ENCODE measurements at regions not wholly inside any gene's neighbourhood (a gene's known extent, or its start where the extent isn't known, plus 50 kb on each side); places are given as distances from the start of the nearest gene placed in this dataset.
"Not testable (repeated sequence)": the region's sequence is repeated elsewhere in the genome, so short reads cannot be mapped to it uniquely, and the experiment has no call there.

GRCh38 chr2:131645177-131645765, 117.6 kb downstream of the CCDC74A start:
- Histone ChIP-seq H3K9me1 (replicated peaks; ENCODE audit: control insufficient read depth, extremely low read depth, insufficient read depth, low read length) (no peaks in the 10 kb centered on the region), H3K36me3 (ENCODE audit: control insufficient read depth in 2 of 2, extremely low read depth in 1 of 2, insufficient read depth in 2 of 2, low read length in 2 of 2) (no peaks in the 10 kb centered on the region), H3K27ac (ENCODE audit: insufficient read depth, low read depth, low read length) (no peak overlapping the region), H3K27me3 (ENCODE audit: control insufficient read depth in 2 of 2, insufficient read depth in 2 of 2, low read length in 2 of 2) (peaks cover 6 to 8% of the 10 kb centered on the region in 2 experiments), H3K79me2 (ENCODE audit: control insufficient read depth, insufficient read depth, low read length) (no peaks in the 10 kb centered on the region), H3K4me3 (replicated peaks in 1 of 3; ENCODE audit: insufficient read depth in 1 of 3, low read depth in 1 of 3, low read length in 3 of 3) (no peak overlapping the region), H2AFZ (ENCODE audit: low read depth, low read length) (no peak overlapping the region), H3K4me2 (ENCODE audit: insufficient read depth, low read length) (no peak overlapping the region), H4K20me1 (replicated peaks; ENCODE audit: control insufficient read depth, extremely low read depth, insufficient read depth, low read length) (no peaks in the 10 kb centered on the region), H3K4me1 (ENCODE audit: control insufficient read depth, extremely low read depth, insufficient read depth, low read length) (no peaks in the 10 kb centered on the region), H3K9ac (replicated peaks; ENCODE audit: extremely low read depth, insufficient read depth, low read length) (no peak overlapping the region), H3K9me3 (replicated peaks; ENCODE audit: control insufficient read depth, insufficient read depth, low read length) (no peaks in the 10 kb centered on the region)
- BruUV-seq (replicated peaks), result no TSS peak
- ChIA-PET POLR2A (no interaction called here), CTCF (no interaction called here)
- no peak for DNase-seq (ENCODE audit: low read depth, low spot score)
- intact Hi-C loops (cut with micrococcal nuclease) (no loop called here), dilution Hi-C loops (cut with MboI; ENCODE audit: extremely low pct_ligation_motif_present, low sequenced_read_pairs) (no loop called here)
- FAIRE-seq, result no peak
- TF ChIP-seq FOS (IDR thresholded peaks at IDR 0.05; ENCODE audit: borderline replicate concordance, insufficient read depth, low read length) (no peak), CTCF (IDR thresholded peaks at IDR 0.05; ENCODE audit: extremely low read depth in 1 of 2, insufficient read depth in 1 of 2, low read depth in 1 of 2, low read length in 2 of 2) (no peak), MYC (IDR thresholded peaks at IDR 0.05; ENCODE audit: low read depth, low read length) (no peak), MAX (IDR thresholded peaks at IDR 0.05; ENCODE audit: insufficient read depth, insufficient read length) (no peak), GATA2 (IDR thresholded peaks at IDR 0.05; ENCODE audit: insufficient read depth, insufficient read length, low read depth, low read length) (no peak), EZH2 (IDR thresholded peaks at IDR 0.05; ENCODE audit: borderline replicate concordance, low read depth, low read length, severe bottlenecking) (no peak), POLR2A (IDR thresholded peaks at IDR 0.05; ENCODE audit: low read depth, low read length) (no peak), POLR2AphosphoS5 (IDR thresholded peaks at IDR 0.05; ENCODE audit: insufficient read depth, low read depth, low read length) (no peak), JUN (IDR thresholded peaks at IDR 0.05; ENCODE audit: borderline replicate concordance, insufficient read depth, insufficient read length, low read depth) (no peak)

DNA sequence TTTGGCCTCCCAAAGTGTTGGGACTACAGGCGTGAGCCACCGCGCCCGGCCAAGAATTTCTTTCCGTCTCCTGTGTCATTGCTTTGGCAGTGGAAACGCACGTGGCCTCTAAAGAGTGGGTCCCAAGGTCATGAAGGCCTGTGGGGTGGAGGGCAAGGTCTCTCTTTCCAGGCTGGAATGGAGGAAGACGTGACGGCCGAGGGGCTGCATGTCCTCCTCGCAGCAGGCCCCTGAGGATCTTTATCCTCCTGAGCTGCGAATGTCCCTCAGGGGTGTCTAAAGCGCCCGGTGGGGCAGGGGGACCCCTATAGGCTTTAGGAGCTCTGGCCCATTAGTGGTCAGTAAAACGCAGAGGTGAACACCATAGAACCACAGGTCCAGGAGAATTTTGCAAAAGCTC, 118.5 kb downstream of the CCDC74A start:
- H3K27ac ChIP-seq (ENCODE audit: insufficient read depth, low read depth, low read length); DNase-seq (ENCODE audit: low read depth, low spot score); H3K9ac ChIP-seq (replicated peaks; ENCODE audit: extremely low read depth, insufficient read depth, low read length); BruUV-seq (replicated peaks); FAIRE-seq; H3K4me3 ChIP-seq (replicated peaks in 1 of 3; ENCODE audit: insufficient read depth in 1 of 3, low read depth in 1 of 3, low read length in 3 of 3); intact Hi-C loops (cut with micrococcal nuclease); H3K79me2 ChIP-seq (ENCODE audit: control insufficient read depth, insufficient read depth, low read length); H3K4me1 ChIP-seq (ENCODE audit: control insufficient read depth, extremely low read depth, insufficient read depth, low read length); H3K36me3 ChIP-seq (ENCODE audit: control insufficient read depth in 2 of 2, extremely low read depth in 1 of 2, insufficient read depth in 2 of 2, low read length in 2 of 2); H3K4me2 ChIP-seq (ENCODE audit: insufficient read depth, low read length); POLR2A ChIA-PET; H4K20me1 ChIP-seq (replicated peaks; ENCODE audit: control insufficient read depth, extremely low read depth, insufficient read depth, low read length); H3K9me1 ChIP-seq (replicated peaks; ENCODE audit: control insufficient read depth, extremely low read depth, insufficient read depth, low read length); dilution Hi-C loops (cut with MboI; ENCODE audit: extremely low pct_ligation_motif_present, low sequenced_read_pairs); H3K9me3 ChIP-seq (replicated peaks; ENCODE audit: control insufficient read depth, insufficient read depth, low read length); H2AFZ ChIP-seq (ENCODE audit: low read depth, low read length); CTCF ChIA-PET; H3K27me3 ChIP-seq (ENCODE audit: control insufficient read depth in 2 of 2, insufficient read depth in 2 of 2, low read length in 2 of 2): not testable (repeated sequence)
